ENCODE measurements at regions not wholly inside any gene's neighbourhood (a gene's known extent, or its start where the extent isn't known, plus 50 kb on each side); places are given as distances from the start of the nearest gene placed in this dataset.

GRCh38 chr2:150307258-150307657 is 180.2 kb downstream of the RND3 start (continued):
- no peak for TF ChIP-seq EGR1 (IDR thresholded peaks at IDR 0.05; ENCODE audit: low read depth)
- no peak for TF ChIP-seq CBX3 (IDR thresholded peaks at IDR 0.05; ENCODE audit: low read depth)
- no peak for TF ChIP-seq ELF1 (IDR thresholded peaks at IDR 0.05; ENCODE audit: borderline replicate concordance, low read depth)
- TF ChIP-seq ZFX (IDR thresholded peaks at IDR 0.05), result no peak
- no peak for TF ChIP-seq TCF7L2 (IDR thresholded peaks at IDR 0.05; ENCODE audit: borderline replicate concordance, extremely low read depth, insufficient read depth, insufficient read length)
- no peak for TF ChIP-seq SP1 (IDR thresholded peaks at IDR 0.05; ENCODE audit: low read depth)

GRCh38 chr2:150303281-150303680 is 184.2 kb downstream of the RND3 start:
- CTCF ChIA-PET, result no interaction called here

More at GRCh38 chr2:150303281-150303680, 184.2 kb downstream of the RND3 start:
- no peaks in the 10 kb centered on the region for H3K9me2 ChIP-seq (ENCODE audit: insufficient read depth)
- peaks cover 0 to 3% of the 10 kb centered on the region in 2 experiments; a peak in 1 of 4 replicates for H3K9me3 ChIP-seq (ENCODE audit: control insufficient read depth in 1 of 2, insufficient read depth in 1 of 2, low read depth in 1 of 2, low read length in 2 of 2)
- ATAC-seq (no peak), DNase-seq (ENCODE audit: low read depth, low spot score) (peak; percentile 3)
- H3K36me3 ChIP-seq (ENCODE audit: control insufficient read depth in 1 of 2, insufficient read depth in 2 of 2, low read length in 2 of 2), result no peaks in the 10 kb centered on the region
- no peaks in the 10 kb centered on the region for H3K79me2 ChIP-seq (ENCODE audit: insufficient read depth, low read length)
- H3K4me2 ChIP-seq (ENCODE audit: low read length), result no peak overlapping the region
- intact Hi-C loops (cut with micrococcal nuclease), result no loop called here
- H3K9ac ChIP-seq (ENCODE audit: low read length), result no peak overlapping the region
- no peak overlapping the region for H3K27ac ChIP-seq (ENCODE audit: low read depth, low read length)
- no TSS peak for BruUV-seq (replicated peaks)
- no peaks in the 10 kb centered on the region for H3K4me1 ChIP-seq (ENCODE audit: control insufficient read depth in 1 of 2, insufficient read depth in 2 of 2, low read length in 2 of 2)
- TF ChIP-seq CTCF (IDR thresholded peaks at IDR 0.05 in 2 of 3, conservative IDR thresholded peaks at IDR 0.05 in 1 of 3; ENCODE audit: borderline replicate concordance in 1 of 3, insufficient read depth in 1 of 3, low read depth in 2 of 3, low read length in 2 of 3) (no peak), JUND (IDR thresholded peaks at IDR 0.05) (no peak), CBX3 (IDR thresholded peaks at IDR 0.05; ENCODE audit: low read depth) (peak; percentile 61; the same call in 1 of the 2 replicates)
- no peak overlapping the region for H3K4me3 ChIP-seq (replicated peaks in 1 of 2; ENCODE audit: low read depth in 1 of 2, low read length in 2 of 2)
- H4K20me1 ChIP-seq (ENCODE audit: insufficient read depth), result no peaks in the 10 kb centered on the region
- no peak overlapping the region for H2AFZ ChIP-seq (ENCODE audit: low read depth, low read length, poor library complexity, severe bottlenecking)
- ChIA-PET RAD21 (ENCODE audit: low non-redundant PET in 1 of 2, low total read pairs in 2 of 2, uncharacterized antibody in 2 of 2, unreplicated experiment in 2 of 2) (no interaction called here), POLR2A (no interaction called here)
- H3K27me3 ChIP-seq (ENCODE audit: insufficient read depth, low read length), result no peaks in the 10 kb centered on the region
